T-helper 2 cell (primary cell): ENCODE measurements at regions not wholly inside any gene's neighbourhood (a gene's known extent, or its start where the extent isn't known, plus 50 kb on each side); places are given as distances from the start of the nearest gene placed in this dataset.
"Not testable (repeated sequence)": the region's sequence is repeated elsewhere in the genome, so short reads cannot be mapped to it uniquely, and the experiment has no call there.

ENCODE experiments used
- DNase-seq, 5 experiments: peaks; one replicate each; pipeline versions ENCODE4 v3.0.0 to v3.0.0-alpha.2; 2012 to 2022

DNA sequence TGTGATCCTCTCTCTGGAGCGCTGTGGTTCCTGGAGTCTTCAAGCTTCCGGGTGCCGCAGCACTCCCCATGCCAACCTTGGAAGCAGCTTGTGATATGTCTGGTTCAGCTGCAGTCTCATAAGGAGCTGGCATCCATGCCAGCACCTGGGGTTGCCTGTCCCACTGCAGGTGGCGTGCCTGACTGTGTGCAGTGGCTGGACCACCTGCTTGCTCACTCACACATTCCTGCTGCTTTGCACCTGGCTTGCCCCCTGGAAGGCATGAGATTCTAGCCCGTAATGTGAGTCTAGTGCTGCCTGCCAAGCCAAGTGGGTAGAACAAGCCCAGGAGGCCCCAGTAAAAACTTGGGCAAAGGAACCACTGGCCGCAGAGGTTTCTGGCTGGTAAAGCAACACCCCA, 687.2 kb upstream of the AADAT start:
- DNase-seq, result no peak

DNA sequence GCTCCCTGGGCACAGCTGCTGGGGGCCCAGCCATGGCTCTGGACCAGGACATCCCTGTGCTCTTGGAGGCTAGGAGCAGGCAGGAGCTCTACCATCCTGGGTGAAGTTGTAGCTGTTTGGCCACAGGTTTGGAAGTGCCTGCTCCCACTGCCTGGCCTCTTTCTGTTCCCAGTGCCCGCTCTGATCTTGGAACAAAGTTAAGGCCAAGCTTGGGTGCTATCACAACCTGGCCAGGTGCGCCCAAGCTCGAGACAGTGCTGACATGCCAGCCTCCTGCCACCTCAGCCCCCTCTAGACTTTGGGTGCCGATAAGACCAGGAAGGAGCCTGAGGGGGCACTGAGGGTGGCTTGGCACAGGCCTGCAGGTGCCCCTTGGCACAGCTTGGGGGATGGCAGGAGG, 686.1 kb upstream of the AADAT start:
- no peak for DNase-seq

DNA sequence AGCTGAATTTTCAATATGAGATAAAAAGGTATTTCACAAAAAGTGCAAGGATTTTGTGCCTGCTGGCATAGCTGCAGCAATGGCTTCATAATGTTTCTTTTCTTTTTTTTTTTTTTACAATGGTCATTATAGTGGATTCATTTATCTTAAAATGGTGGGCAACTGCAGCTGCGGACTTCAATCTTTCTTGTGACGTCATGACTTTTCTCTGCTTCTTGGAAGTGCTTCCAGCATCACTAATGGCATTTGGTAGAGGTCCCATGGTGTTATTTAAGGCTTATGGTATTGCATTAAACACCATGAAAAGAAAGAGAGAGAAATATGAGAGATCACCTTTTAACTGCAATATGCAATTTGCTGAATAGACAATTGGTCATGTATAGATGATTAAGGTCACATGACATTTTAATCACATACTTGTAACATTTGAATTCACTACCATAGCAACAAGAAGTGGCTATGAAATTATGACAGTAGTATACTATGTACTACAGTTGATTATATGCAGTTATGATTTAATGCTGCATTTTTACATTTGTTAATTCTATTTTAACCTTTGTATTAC, 684.0 kb upstream of the AADAT start:
- DNase-seq, result no peak

DNA sequence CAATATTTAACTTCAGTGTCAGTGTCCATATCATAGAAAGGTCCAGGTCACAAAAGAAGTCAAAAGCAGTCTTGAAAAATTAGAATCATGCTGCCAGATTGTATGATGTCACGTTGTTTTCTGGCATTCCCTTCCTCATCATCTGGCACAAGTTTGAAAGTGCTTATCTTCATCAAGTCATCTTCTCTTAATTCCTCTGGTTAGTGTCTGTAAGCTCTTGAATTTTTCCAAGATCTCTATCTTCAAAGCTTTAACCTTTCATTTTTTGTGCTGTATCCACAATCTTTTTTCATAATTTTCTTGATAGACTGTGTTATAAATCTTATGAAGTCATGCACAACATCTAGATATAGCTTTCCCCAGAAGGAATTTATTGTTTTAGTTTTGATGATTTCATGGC, 682.7 kb upstream of the AADAT start:
- DNase-seq, result no peak

DNA sequence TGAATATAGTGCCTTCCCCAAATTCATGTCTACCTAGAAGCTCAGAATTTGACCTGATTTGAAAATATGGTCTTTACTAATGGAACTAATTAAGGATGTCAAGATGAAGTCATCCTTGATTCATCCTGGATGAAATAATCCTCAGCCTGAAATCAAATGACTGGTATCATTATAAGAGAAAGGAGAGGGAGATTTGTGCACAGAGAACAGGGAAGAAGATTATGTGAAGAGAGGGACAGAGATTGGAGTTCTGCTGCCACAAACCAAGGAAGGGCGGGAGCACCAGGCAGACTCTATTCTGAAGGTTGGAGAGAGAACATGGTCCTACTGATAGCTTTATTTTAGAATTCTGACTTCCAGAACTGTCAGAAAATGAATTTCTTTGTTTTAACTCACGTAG, 680.9 kb upstream of the AADAT start:
- no peak for DNase-seq

DNA sequence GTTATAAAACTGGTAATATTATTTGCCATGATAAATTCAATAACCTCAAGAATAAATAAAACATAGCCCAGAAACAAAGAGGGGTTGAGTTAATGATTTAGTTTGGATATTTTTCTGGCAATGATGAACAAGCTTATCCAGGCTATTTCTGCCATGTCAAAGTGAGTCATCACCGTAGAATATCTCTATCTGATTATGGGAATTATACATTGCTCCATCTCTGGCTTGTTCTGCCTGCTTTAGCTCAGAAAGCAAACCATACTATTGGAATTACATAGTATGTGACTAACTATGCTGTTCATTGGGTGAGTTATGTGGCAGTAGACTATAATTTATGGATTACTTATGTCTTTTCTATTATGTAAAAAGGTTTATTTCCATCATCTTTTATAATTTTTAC, 680.1 kb upstream of the AADAT start:
- DNase-seq, result no peak

DNA sequence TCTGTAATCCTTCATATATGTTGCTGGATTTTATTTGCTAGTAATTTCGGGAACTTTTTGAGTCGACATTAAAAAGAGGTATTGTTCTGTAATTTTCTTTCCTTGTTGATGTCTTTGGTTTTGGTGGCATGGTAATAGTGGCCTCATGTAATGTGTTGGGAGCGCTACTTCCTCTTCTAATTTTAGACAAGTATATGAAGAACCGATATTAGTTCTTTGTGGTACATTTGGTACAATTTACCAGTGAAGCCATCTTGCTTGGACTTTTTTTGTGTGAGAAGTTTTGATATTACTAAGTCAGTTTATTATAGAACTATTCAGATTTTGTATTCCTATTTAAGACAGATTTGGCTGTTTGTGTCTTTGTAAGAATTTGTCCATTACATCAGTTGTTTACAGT, 669.2 kb upstream of the AADAT start:
- DNase-seq, result no peak

DNA sequence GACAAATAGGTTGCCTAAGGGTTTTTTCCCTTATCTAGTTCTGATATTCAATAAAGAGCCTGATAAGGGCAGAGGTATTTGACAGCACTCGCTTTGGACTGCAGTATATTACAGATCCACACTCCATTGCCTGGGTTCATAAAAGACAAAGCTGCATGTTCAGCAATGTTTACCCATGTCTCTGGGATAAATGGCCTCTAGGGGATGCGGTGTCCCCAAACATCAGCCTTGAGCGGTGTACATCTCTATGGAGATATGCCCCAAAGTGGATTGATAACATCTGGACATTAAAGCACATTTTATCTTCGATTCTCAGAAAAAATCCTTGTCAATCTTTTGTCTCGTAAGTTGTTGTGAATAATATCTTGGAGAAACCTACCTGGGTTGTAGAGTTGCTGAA, 660.8 kb upstream of the AADAT start:
- DNase-seq, result no peak

DNA sequence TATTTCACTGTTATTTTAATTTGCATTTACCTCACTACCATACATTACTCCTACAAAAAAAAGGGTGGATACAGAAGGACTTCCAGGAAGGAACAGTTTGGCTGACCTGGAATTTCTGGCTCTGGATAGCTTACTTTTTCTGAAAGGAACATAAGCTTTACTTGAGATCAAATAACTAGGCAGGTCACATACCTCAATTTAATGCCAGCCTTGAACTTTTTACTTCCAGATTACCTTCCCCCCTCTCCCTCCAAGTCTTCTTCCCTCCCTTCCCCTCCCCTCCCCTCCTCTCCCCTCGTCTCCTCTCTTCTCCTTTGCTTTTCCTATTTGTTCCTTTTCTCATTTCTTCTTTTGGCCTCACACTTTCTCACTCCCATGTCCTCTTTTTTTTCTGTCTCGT, 659.2 kb upstream of the AADAT start:
- DNase-seq, result no peak

DNA sequence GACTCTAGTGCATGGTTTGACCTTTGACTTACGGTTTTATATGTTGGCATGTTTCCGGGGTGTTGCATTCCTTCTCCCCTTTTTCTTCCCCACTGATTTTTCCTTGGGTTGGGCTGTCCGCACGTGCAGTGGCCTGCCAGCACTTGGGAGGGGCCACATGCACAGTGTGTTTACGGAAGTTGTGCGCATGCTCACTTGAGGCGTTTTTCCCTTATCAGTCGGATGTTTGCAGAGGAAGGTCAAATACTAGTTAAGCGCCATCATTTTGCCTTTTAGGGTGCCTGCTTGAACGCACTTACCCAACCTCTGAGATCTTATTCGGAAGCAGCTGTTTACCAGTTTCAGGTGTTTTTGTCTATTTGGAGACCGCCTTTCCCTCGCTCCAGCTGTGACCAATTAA, 653.9 kb upstream of the AADAT start:
- no peak for DNase-seq

DNA sequence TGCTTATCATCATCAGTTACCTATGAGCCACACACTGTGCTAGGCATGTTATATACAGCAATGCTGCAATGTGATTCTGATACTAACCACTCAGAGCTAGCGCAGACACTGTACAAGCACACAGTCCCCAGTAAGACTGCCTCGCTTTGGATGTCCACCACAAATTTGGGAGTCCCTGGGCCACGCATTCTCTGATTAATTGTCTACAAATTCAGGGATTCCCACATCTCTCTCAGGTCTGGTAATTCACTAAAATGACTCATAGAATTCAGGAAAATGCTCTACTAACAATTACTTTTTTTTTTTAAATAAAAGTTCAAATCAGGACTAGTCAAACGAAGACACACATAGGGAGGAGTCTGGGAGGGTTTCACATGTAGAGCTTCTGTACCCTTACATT, 652.1 kb upstream of the AADAT start:
- no peak for DNase-seq

DNA sequence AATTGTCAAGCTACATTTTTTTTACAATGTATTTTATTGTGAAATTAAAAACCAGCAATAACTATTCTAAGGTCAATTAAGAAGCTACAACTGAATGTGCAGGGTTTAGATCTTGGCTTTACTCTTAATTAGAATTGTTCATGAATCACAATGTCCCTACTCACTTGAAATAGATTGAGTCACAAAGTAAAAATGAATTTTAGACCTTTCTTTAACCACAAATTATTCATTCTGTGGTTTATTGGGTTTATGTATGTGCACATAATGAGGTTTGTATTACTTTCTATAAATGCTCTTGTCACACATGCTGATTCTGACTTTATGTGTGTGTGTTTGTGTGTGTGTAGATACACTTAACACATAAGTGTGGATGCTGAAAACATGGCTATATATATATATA, 647.0 kb upstream of the AADAT start:
- no peak for DNase-seq

DNA sequence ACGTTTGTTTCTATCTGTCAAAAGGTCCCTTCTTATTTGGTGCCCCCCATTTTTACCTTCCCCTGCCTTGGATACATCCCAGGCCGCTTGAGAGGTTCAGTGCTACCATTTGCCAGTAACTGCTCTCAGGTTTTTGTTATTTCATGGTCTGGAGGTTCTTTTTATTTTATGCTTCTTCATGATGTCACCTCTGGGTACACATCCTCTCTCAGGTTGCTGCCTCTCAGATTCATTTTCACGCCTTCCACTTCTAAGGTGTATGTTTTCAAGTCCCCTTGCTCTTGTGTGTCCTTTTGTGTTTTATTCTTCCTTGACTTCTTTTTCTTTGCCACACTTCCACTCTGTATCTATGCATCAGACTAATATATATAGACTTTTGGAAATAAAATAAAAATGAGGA, 640.1 kb upstream of the AADAT start:
- no peak for DNase-seq

DNA sequence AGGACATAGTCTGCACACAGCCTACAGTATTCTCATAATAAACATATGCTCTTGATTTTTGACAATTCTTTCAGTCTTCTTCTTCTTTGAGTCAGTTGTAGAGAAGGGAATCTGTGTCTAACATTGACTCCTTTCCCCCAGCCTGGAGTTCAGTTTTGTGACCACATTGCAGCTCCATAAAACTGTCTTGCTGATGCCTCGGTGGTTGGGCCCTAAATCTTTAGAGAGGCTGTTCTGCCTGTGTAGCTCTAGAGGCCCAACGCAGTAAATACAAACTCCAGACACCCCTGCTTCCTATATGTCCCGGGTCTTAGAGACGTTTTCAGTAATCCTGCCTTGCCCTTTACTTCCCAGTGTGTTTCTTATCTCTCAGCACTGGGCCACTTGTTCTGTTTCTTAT, 639.5 kb upstream of the AADAT start:
- DNase-seq, result no peak

DNA sequence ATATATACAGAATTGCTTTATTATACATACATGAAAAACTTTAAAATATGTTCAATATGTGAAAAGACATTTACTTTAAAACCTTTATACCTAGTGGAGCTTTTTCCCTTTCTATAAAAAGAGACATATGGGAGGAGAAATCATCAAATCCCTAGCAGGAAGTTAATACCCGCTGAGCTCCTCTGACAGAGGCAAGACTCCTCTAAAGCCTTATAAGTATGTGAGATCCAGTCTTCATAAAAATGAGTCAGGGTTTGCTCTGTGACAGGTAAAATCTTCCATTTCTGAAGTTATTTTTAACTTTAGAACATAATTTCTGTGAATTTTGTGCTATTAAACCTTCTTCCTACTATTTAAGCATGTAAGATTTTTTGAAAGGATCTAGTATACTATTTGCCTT, 634.4 kb upstream of the AADAT start:
- DNase-seq, result no peak

DNA sequence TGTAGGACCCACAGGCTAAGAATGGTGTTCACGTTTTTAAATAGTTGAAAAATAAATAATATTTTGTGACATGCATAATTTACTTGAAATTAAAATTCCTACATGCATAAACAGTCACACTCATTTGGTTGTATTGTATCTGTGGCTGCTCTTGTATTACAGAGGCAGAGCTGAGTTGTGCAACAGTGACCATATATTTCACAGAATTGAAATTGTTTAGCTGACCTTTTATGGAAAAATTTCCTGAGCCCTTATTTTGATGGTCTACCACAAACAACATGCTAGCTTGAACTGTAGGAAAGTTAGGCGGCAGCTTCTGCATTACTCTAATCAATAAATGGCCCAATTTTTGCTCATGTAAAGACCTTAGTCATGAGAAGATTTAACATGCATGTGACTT, 633.4 kb upstream of the AADAT start:
- no peak for DNase-seq

DNA sequence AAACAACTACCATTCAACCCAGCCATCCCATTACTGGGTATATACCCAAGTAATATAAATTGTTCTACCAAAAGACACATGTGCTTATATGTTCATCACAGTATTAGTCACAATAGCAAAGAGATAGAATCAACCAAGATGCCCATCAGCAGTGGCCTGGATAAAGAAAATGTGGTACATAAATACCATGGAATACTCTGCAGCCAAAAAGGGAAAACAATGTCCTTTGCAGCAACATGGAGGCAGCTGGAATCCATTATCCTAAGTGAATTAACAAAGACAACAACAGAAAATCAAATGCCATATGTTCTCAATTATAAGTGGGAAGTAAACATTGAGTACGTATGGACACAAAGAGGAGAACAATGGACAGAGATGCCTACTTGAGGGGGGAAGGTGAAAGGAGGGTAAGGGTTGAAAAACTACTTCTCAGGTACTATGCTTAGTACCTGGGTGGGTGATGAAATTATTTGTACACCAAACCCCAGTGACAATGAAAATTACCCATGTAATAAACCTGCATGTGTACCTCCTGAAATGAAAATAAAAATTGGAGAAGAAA, 632.1 kb upstream of the AADAT start:
- DNase-seq, result no peak

DNA sequence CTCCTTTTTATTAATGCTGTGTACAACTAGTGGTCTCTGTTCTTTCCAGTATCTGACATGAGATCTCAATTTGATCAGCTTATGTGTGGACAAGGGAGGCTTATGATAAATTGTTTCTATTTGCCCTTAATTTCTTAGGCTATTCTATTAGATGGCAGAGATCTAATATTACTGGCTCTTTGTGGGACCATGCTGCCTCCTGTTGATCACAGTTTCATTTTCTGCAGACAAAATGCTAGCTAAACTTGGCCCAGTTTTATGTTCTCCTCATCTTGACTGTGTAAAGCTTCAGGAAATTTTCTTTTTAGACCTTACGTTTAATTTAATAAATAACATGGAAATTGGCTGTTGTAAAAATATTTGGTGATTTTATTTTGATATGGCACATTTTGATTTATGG, 627.1 kb upstream of the AADAT start:
- DNase-seq, result no peak

DNA sequence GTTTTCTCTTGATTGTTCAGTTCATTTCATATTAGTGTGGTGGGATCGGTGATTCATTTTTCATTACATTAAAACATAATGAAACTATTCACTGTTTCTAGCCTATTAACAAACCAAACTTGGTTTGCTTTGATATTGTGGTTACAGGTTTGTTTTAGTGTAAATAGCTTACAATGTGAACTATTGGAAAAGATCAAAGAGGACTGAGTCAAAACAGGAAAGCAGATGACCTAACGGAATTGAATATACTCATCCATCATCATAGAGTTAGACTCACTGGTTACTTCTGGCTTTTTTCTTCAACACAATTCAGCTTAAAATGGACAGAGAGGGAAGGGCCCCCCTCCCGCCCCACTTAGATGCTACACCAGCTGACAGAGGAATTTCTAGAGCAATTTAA, 616.2 kb upstream of the AADAT start:
- DNase-seq, result peak in 1 of 5 experiments; percentile 11

DNA sequence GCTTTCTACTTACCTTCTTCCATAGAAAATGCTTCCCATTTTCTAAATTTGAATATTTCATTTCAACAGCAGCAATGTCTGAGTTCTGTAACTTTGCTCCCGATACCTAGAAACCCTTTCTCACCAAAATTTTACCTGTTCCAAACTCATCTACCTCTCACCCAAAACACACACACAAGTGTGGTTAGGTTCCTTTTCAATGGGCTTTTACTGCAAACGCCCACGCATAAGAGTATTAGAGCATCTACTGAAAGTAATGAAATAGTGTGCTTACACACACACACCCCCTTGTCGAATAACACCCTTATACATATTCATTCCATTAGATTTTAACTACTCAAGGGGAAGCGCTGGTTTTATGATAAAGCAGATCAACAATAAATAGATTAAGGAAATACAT, 610.3 kb upstream of the AADAT start:
- DNase-seq, result no peak

DNA sequence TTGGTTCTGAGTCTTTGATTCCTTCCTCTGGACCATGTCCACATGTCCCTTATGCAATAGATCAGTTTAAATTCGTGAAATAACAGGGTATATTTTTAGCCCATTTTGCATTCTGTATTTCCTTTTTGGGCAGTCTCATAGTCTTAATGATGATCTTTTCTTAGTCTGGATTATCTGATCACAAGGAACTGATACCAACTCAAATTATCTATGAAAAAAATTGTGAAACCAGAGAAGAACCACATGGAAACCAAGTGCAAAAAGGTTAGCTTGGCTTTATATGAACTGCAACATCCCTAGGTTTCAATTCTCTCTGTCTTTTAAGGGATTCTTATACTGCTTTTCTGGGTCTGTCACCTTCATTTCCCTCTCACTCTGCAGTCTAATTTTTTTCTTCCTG, 608.6 kb upstream of the AADAT start:
- peak in 1 of 5 experiments; percentile 24 for DNase-seq

DNA sequence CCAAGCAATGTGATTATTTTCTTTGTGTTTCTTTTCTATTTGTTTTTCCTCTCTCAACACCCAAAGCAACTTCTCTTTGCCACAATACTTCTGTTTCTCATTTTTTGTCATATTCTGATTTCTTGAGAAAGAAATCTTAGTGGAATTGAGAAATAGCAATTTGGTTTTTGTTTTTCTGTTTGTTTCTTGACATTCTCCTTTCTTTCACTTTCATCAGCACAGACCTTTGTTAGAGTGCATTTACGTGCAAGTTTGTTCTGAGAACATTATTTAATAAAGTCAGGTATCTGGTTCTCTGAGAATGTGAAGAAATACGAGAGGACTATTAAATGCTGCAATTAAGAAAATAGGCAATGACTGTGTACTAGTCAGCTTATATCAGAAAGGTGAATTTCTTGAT, 608.1 kb upstream of the AADAT start:
- peak in 1 of 5 experiments; percentile 63 for DNase-seq

DNA sequence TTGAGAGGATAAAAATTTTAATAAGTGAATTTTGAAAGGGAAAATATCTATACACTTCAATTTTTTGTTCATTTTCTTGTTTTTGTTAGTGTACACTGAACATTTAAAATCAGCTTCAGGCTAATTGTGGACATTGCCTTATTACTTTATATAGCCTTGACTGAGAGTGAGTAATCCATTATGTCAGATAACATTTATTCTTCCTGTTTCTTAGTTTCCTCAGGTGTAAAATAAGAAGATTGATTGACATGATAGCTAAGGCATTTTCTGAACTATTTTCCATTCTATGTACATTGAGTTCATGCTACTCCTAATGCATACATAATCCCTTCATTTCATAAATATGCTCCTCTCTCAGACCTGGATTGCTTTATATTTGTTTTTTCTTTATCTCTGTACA, 607.3 kb upstream of the AADAT start:
- DNase-seq, result no peak

DNA sequence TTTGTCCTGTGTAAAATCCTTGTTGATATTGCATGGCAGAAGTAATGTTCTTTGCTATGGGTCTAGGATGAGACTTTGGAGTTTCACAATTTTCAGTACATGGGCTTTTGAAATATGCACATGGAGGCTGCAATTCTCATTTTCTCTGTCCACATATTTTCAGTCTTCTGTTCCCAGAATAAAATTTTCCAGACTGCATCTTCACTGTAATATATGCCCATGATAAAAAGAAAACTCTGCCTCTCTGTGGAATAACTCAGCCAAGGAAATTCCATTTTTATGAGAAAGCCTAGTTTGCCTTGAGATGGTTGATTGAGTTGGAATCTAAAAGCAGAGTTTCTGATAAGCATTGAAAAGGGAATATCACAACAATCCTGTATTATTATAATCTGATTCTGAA, 601.4 kb upstream of the AADAT start:
- DNase-seq, result no peak

DNA sequence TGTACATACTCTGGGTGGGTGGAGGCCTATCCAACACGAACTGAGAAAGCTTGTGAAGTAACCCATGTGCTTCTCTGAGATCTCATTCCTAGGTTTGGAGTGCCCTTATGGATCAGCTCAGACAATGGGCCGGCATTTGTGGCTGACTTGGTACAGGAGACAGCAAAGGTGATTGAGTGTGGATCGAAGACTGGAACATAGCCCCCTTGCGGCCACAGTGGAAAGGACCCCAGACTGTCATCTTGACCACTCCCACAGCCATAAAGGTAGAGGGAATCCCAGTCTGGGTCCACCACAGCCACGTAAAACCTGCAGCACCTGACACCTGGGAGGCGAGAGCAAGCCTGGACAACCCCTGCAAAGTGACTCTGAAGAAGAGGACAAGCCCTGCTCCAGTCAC, 598.0 kb upstream of the AADAT start:
- no peak for DNase-seq

DNA sequence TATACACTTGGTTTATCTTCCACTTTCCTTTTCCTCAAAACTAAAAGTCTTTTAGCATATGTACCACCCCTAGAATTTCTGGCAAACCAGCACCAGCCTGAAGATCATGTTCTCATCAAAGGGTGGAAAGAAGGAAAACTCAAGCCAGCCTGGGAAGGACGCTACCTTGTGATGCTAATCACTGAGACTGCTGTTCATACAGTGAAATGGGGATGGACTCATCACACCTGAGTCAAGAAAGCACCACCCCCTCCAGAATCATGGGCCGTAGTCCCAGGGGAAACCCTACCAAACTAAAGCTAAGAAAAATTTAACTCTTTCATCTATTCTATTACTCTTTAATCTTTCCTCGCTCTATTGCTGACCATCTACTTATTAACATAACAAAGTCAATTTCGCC, 595.9 kb upstream of the AADAT start:
- DNase-seq, result not testable (repeated sequence)
